HG03280 (cell line): ENCODE measurements at regions not wholly inside any gene's neighbourhood (a gene's known extent, or its start where the extent isn't known, plus 50 kb on each side); places are given as distances from the start of the nearest gene placed in this dataset.
"Not testable (repeated sequence)": the region's sequence is repeated elsewhere in the genome, so short reads cannot be mapped to it uniquely, and the experiment has no call there.

ENCODE experiments used
- ATAC-seq: cut with Tn5 transposase; IDR thresholded peaks from one replicate; pipeline ENCODE4 v1.9.1; 2021; ENCODE audit warnings: mild to moderate bottlenecking, moderate library complexity; ENCODE audit not compliant: unreplicated experiment

GRCh38 chr12:58009405-58010195 lies 68.2 kb downstream of the ATP23 start:
- no peak for ATAC-seq

- ATAC-seq = no peak
Measured at GRCh38 chr12:58011676-58012075, 70.3 kb downstream of the ATP23 start.

GRCh38 chr12:58022379-58023020 lies 81.1 kb downstream of the ATP23 start:
- ATAC-seq = not testable (repeated sequence)

GRCh38 chr12:58025431-58025830 lies 84.1 kb downstream of the ATP23 start:
- ATAC-seq = no peak

GRCh38 chr12:58026426-58026825 lies 85.1 kb downstream of the ATP23 start:
- no peak for ATAC-seq

- no peak for ATAC-seq
Measured at GRCh38 chr12:58026897-58027891, 85.8 kb downstream of the ATP23 start.

- ATAC-seq = no peak
Measured at GRCh38 chr12:58028294-58028693, 86.9 kb downstream of the ATP23 start.

- ATAC-seq = no peak
Measured at GRCh38 chr12:58029260-58029659, 87.9 kb downstream of the ATP23 start.

- ATAC-seq = no peak
Measured at GRCh38 chr12:58030566-58031279, 89.4 kb downstream of the ATP23 start.

- no peak for ATAC-seq
Measured at GRCh38 chr12:58032156-58032555, 90.8 kb downstream of the ATP23 start.

GRCh38 chr12:58033831-58034230 lies 92.5 kb downstream of the ATP23 start:
- ATAC-seq = no peak

GRCh38 chr12:58034311-58034710 lies 92.9 kb downstream of the ATP23 start:
- no peak for ATAC-seq

- ATAC-seq = no peak
Measured at GRCh38 chr12:58034712-58035111, 93.3 kb downstream of the ATP23 start.

GRCh38 chr12:58041441-58041840 lies 100.1 kb downstream of the ATP23 start:
- no peak for ATAC-seq

- no peak for ATAC-seq
Measured at GRCh38 chr12:58044966-58045365, 103.6 kb downstream of the ATP23 start.

- no peak for ATAC-seq
Measured at GRCh38 chr12:58046271-58046670, 104.9 kb downstream of the ATP23 start.

- no peak for ATAC-seq
Measured at GRCh38 chr12:58051378-58051777, 110.0 kb downstream of the ATP23 start.

- no peak for ATAC-seq
Measured at GRCh38 chr12:58064666-58065065, 123.3 kb downstream of the ATP23 start.

GRCh38 chr12:58066296-58066695 lies 124.9 kb downstream of the ATP23 start:
- no peak for ATAC-seq

- ATAC-seq = no peak
Measured at GRCh38 chr12:58067610-58068387, 126.4 kb downstream of the ATP23 start.
